Lower leg skin (tissue), 4 donors: ENCODE measurements at regions not wholly inside any gene's neighbourhood (a gene's known extent, or its start where the extent isn't known, plus 50 kb on each side); places are given as distances from the start of the nearest gene placed in this dataset.
"Not testable (repeated sequence)": the region's sequence is repeated elsewhere in the genome, so short reads cannot be mapped to it uniquely, and the experiment has no call there.

Source experiments
- DNase-seq, 2 donors: peaks; one replicate each; pipeline ENCODE4 v3.0.0-alpha.2; 2019; ENCODE audit warnings: low spot score in 2 of 2
- H3K4me3 ChIP-seq: fragments of 200-600 bp; sonication (generic); 2 replicates; pipeline ENCODE4 v1.5.1; 2017; ENCODE audit warnings: mild to moderate bottlenecking, low read depth; ENCODE audit not compliant: poor library complexity, severe bottlenecking
- POLR2A ChIP-seq, 2 donors: fragments of 450-650 bp; IDR thresholded peaks; one replicate each; pipeline ENCODE4 v1.6.1; 2016 to 2017; ENCODE audit warnings: antibody characterized with exemption in 2 of 2, mild to moderate bottlenecking in 1 of 2, moderate library complexity in 1 of 2
- WGBS, 2 donors: methylation state at CpG; one replicate each; pipeline ENCODE4 v1.1.5; 2018; 5-methylcytosine and 5-hydroxymethylcytosine counted together
- intact Hi-C: fragments of 100-400 bp; cut with DNase I; formaldehyde crosslinking; loops from one replicate; pipeline ENCODE4 v1.15.0; 2023; ENCODE audit warnings: low total_unique reads
- TF ChIP-seq, protein P1 (sequence below), 3 donors: fragments of 450-650 bp; IDR thresholded peaks; one replicate each; pipeline ENCODE4 v1.5.1; 2016; ENCODE audit warnings: antibody characterized with exemption in 3 of 3, mild to moderate bottlenecking in 3 of 3, moderate library complexity in 2 of 3

DNA sequence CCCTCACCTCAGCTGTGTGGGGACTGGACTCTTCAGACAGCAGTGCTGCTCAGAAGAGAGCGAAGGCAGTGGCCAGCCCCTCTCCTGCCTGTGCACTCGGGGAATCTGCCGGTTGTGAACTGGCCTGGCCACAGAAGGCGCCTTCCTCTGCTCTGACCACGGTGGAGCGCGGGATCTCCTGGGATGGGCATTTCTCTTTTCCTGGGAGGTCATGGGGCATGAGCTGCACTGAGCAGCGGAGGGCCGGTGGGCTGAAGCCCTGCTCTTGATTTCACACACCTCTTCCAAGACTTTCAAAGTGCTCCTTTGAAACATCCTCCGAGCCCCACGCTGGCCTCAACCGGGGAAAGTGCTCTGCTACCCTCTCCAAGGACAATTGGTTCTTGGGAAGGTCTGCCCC is 125.6 kb upstream of the FAM20C start:
- no peak for TF ChIP-seq POLR2A (IDR thresholded peaks at IDR 0.05)
- TF ChIP-seq, protein P1, sequence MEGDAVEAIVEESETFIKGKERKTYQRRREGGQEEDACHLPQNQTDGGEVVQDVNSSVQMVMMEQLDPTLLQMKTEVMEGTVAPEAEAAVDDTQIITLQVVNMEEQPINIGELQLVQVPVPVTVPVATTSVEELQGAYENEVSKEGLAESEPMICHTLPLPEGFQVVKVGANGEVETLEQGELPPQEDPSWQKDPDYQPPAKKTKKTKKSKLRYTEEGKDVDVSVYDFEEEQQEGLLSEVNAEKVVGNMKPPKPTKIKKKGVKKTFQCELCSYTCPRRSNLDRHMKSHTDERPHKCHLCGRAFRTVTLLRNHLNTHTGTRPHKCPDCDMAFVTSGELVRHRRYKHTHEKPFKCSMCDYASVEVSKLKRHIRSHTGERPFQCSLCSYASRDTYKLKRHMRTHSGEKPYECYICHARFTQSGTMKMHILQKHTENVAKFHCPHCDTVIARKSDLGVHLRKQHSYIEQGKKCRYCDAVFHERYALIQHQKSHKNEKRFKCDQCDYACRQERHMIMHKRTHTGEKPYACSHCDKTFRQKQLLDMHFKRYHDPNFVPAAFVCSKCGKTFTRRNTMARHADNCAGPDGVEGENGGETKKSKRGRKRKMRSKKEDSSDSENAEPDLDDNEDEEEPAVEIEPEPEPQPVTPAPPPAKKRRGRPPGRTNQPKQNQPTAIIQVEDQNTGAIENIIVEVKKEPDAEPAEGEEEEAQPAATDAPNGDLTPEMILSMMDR (IDR thresholded peaks at IDR 0.05), result no peak
- no peak for DNase-seq
- H3K4me3 ChIP-seq, result no peak overlapping the region
- intact Hi-C loops, result no loop called here
- WGBS, 2 donors, result 95 to 96% methylated on average over 12 of the region's 12 CpGs

GRCh38 chr7:67661-68395 is 124.5 kb upstream of the FAM20C start:
- TF ChIP-seq, protein P1 (IDR thresholded peaks at IDR 0.05), result no peak
- TF ChIP-seq POLR2A (IDR thresholded peaks at IDR 0.05), result no peak
- intact Hi-C loops, result no loop called here
- DNase-seq, result no peak
- 73 to 92% methylated on average over 11 of the region's 11 CpGs for WGBS, 2 donors
- no peak overlapping the region for H3K4me3 ChIP-seq

DNA sequence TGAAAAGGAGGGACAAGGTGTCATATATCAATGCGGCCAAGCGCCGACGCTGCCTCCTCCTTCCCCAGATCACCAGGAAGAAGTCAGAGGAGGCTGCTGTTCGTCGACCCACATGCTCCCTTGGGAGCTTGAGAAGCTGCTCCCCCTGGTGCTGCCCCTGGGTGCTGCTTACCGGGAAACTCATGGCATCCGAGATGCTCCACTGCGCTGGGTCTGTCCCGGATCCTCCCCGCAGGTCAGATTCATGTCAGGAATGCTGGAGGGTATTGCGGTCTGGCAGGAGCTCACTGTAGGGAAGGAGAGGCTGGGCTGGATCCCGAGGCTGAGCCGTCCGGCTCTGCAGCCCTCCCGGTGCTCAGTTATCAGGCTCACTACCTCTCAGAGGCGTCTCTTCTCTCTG is 123.7 kb upstream of the FAM20C start:
- WGBS, 2 donors, result 78 to 83% methylated on average over 17 of the region's 17 CpGs
- no peak for DNase-seq
- H3K4me3 ChIP-seq, result no peak overlapping the region
- intact Hi-C loops, result no loop called here
- TF ChIP-seq POLR2A (IDR thresholded peaks at IDR 0.05), result no peak

- intact Hi-C loops, DNase-seq, H3K4me3 ChIP-seq: not testable (repeated sequence)
- WGBS, 2 donors, result no CpG with 5 or more reads among the region's 4 CpGs
Measured at GRCh38 chr7:69052-69451, 123.3 kb upstream of the FAM20C start.

GRCh38 chr7:69499-70123 is 122.8 kb upstream of the FAM20C start:
- intact Hi-C loops, H3K4me3 ChIP-seq, DNase-seq: not testable (repeated sequence)
- WGBS, 2 donors, result 59 to 72% methylated on average over 4 to 9 of the region's 11 CpGs

DNA sequence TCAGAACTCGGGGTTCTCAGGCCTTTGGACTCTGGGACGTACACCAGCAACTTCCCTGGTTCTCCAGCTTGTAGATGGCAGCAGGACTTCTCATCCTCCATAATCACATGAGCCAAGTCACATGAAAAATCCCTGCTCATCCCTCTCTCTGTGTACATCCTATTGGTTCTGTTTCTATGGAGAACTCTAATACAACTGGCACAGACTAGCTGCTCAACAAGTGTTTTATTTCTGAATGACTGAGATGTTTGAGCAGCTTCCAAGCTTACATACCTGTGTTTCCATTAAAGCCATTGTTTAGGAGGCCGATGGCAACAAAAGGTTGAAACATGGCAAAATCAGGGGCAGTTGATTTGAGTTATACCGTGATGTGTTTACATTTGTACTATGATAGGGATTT is 122.2 kb upstream of the FAM20C start:
- DNase-seq, intact Hi-C loops, H3K4me3 ChIP-seq: not testable (repeated sequence)
- WGBS, 2 donors, result 36 to 82% methylated on average over 3 of the region's 4 CpGs

DNA sequence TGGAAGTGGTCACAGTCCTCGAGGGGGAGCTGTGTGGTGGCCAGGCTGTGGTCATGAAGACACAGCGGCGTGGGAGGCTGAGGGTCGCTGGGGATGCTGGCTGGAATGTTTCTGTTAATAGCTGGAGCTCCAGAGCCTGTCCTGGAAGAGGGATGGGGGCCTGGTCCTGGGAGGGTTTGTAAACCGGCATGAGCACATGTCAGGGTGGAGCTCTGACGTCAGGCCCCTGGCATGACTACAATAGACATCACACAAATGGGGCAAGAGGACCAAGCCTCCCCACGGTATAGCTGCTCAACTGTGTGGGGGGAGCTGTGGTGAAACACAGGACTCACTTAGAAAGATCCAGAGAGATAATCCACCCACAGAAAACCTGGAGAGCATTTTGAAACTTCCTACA is 121.4 kb upstream of the FAM20C start:
- 37 to 56% methylated on average over 7 of the region's 7 CpGs for WGBS, 2 donors
- DNase-seq, result peak; percentile 47 to 94
- intact Hi-C loops, H3K4me3 ChIP-seq: not testable (repeated sequence)

DNA sequence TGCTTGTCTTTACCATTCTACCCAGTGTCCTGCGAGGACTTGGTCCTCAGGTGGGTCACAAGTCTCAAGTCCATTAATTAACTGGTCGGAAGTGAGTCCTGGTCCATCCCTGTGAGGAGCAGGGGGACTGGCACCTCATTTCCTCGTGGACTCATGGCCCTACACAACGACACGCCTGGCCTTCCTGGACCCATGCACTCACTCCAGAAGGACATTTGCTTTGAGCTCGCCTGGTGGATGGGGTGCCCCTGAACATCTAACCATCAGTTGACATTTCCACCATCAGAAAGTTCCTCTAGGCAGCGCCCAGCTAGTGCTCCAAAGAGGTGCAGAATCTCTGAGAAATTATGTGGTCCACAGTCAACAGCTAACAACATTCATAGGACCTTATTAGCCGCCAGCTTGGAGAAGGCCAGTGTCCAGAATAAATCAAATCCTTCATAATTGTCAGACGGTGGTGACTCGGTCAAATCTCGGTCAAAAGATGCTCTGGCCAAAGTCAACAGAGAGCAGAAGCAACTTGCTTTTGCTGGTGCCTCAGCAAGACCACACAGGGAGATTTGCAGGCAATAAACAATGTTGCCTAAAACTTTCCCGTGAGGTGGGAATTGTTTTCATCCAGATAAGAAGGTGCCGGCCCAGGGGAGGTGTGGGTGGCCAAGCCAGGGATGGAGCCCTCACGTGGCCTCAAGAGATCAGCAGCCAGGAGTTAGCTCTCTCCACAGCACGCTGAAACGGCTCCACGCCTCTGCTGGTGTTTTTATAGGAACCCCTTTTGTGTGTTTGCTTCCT is 119.9 kb upstream of the FAM20C start:
- H3K4me3 ChIP-seq, intact Hi-C loops: not testable (repeated sequence)
- WGBS, 2 donors, result 79 to 89% methylated on average over 13 to 17 of the region's 17 CpGs

GRCh38 chr7:73058-73331 is 119.4 kb upstream of the FAM20C start:
- H3K4me3 ChIP-seq, DNase-seq, intact Hi-C loops: not testable (repeated sequence)
- WGBS, 2 donors, result no CpG with 5 or more reads among the region's 5 CpGs

More for the DNA sequence above, 119.9 kb upstream of the FAM20C start:
- not testable (repeated sequence) for DNase-seq

- 48 to 53% methylated on average over 4 of the region's 4 CpGs for WGBS, 2 donors
- intact Hi-C loops, H3K4me3 ChIP-seq, DNase-seq: not testable (repeated sequence)
Measured at GRCh38 chr7:74008-74540, 118.3 kb upstream of the FAM20C start.

- WGBS, 2 donors, result 71 to 78% methylated on average over 13 of the region's 13 CpGs
- intact Hi-C loops, DNase-seq: not testable (repeated sequence)
Measured at GRCh38 chr7:75511-75910, 116.9 kb upstream of the FAM20C start.

DNA sequence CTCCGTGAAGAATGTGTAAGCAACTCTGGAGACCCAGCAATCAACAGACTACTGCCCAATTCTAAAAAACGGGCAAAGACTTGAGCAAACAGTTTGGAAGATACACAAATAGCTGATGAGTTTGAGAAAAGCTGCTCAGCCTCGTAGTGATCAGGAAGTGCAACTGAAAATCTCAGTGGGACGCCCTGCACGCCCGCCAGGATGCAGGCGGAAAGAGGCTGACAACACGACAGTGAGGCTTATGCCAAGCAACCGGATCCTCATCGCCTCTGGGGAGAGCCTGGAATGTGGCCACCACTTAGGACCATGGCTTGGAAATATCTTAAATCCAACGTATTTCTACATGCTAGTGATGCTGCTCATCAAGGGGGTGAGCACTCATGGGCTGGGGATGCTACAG is 116.2 kb upstream of the FAM20C start:
- WGBS, 2 donors, result no CpG with 5 or more reads among the region's 11 CpGs
- DNase-seq, intact Hi-C loops, H3K4me3 ChIP-seq: not testable (repeated sequence)

More at GRCh38 chr7:75511-75910, 116.9 kb upstream of the FAM20C start:
- H3K4me3 ChIP-seq, result not testable (repeated sequence)
